CD8-positive, alpha-beta memory T cell (primary cell): ENCODE measurements at regions not wholly inside any gene's neighbourhood (a gene's known extent, or its start where the extent isn't known, plus 50 kb on each side); places are given as distances from the start of the nearest gene placed in this dataset.

Experiments used
- CTCF ChIA-PET: fragments of 350-600 bp; sonication (Branson Sonifier 250); formaldehyde crosslinking; loops from one replicate; lab custom pipeline; 2021; ENCODE audit warnings: antibody characterized with exemption; lab: Charles Lee
- POLR2A ChIA-PET: fragments of 350-600 bp; sonication (Branson Sonifier 250); formaldehyde crosslinking; loops from one replicate; lab custom pipeline; 2021; ENCODE audit warnings: antibody characterized with exemption; lab: Charles Lee
- DNase-seq, 5 donors: peaks; one replicate each; pipeline versions ENCODE4 v3.0.0 to v3.0.0-alpha.2; 2020 to 2022; ENCODE audit warnings: mixed read lengths in 1 of 5
- H3K27ac ChIP-seq: one replicate; pipeline ENCODE4 v1.7.0; 2013; ENCODE audit warnings: low read depth, mild to moderate bottlenecking, low read length, moderate library complexity
- H3K27me3 ChIP-seq: 2 replicates; pipeline ENCODE4 v1.7.0; 2013; ENCODE audit warnings: low read length, mild to moderate bottlenecking; ENCODE audit not compliant: insufficient read depth, poor library complexity, severe bottlenecking
- H3K36me3 ChIP-seq: 2 replicates; pipeline ENCODE4 v1.7.0; 2013; ENCODE audit warnings: mild to moderate bottlenecking, low read length, moderate library complexity; ENCODE audit not compliant: insufficient read depth
- H3K4me1 ChIP-seq: 2 replicates; pipeline ENCODE4 v1.7.0; 2013; ENCODE audit warnings: mild to moderate bottlenecking, low read length, moderate library complexity; ENCODE audit not compliant: insufficient read depth
- H3K4me3 ChIP-seq: 2 replicates; pipeline ENCODE4 v1.7.0; 2013; ENCODE audit warnings: mild to moderate bottlenecking, low read length
- H3K9me3 ChIP-seq: 2 replicates; pipeline ENCODE4 v1.7.0; 2013; ENCODE audit warnings: mild to moderate bottlenecking, low read length
- H3K27ac Mint-ChIP-seq, 8 donors: one replicate each; pipeline ENCODE4 v1.8.0; 2020 to 2021; ENCODE audit warnings: mixed read lengths in 8 of 8, mild to moderate bottlenecking in 6 of 8, inconsistent platforms in 3 of 8, moderate library complexity in 3 of 8
- H3K27me3 Mint-ChIP-seq, 2 donors: one replicate each; pipeline ENCODE4 v1.8.0; 2020 to 2021; ENCODE audit warnings: mixed read lengths in 2 of 2, mild to moderate bottlenecking in 1 of 2, moderate library complexity in 1 of 2
- H3K36me3 Mint-ChIP-seq, 3 donors: one replicate each; pipeline ENCODE4 v1.8.0; 2020 to 2021; ENCODE audit warnings: mixed read lengths in 3 of 3, inconsistent platforms in 1 of 3, mild to moderate bottlenecking in 1 of 3
- H3K4me1 Mint-ChIP-seq, 3 donors: one replicate each; pipeline ENCODE4 v1.8.0; 2020 to 2021; ENCODE audit warnings: mixed read lengths in 3 of 3, inconsistent platforms in 1 of 3, mild to moderate bottlenecking in 1 of 3
- H3K4me3 Mint-ChIP-seq, 7 donors: one replicate each; pipeline ENCODE4 v1.8.0; 2020 to 2021; ENCODE audit warnings: mixed read lengths in 7 of 7, mild to moderate bottlenecking in 6 of 7, moderate library complexity in 4 of 7, inconsistent platforms in 2 of 7
- H3K9me3 Mint-ChIP-seq, 5 donors: one replicate each; pipeline ENCODE4 v1.8.0; 2020 to 2022; ENCODE audit warnings: mixed read lengths in 5 of 5, mild to moderate bottlenecking in 3 of 5, moderate library complexity in 2 of 5, inconsistent platforms in 1 of 5

DNA sequence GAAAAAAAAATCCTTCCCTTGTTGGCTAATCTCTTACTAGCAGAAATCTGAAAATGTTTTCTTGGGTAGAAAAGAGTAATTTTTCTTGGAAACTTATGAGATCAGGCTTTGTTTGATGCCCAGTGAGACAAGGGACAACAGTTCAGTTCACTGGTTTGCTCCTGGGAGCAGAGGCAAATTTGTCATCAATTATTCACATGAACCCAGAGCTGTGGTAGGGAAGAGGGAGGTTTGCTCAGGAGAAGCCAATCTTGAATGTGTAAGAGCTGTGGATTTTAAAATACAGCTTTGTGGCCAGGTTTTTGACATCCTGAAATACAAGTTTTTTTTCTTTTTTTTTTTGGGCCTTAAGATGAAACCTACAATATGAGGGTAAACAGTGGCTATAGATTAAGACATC, 426.6 kb downstream of the ATP23 start:
- no peaks in the 10 kb centered on the region for H3K9me3 ChIP-seq
- no peaks in the 10 kb centered on the region for H3K36me3 Mint-ChIP-seq
- H3K4me1 ChIP-seq, result no peaks in the 10 kb centered on the region
- CTCF ChIA-PET, result no interaction called here
- H3K4me3 ChIP-seq, result no peak overlapping the region
- no peaks in the 10 kb centered on the region for H3K27me3 ChIP-seq
- no peaks in the 10 kb centered on the region for H3K4me1 Mint-ChIP-seq
- H3K27me3 Mint-ChIP-seq, result peaks cover 2 to 3% of the 10 kb centered on the region in 2 donors
- H3K27ac ChIP-seq, result no peak overlapping the region
- H3K36me3 ChIP-seq, result no peaks in the 10 kb centered on the region
- H3K9me3 Mint-ChIP-seq, result peaks cover 0 to 2% (median 0%) of the 10 kb centered on the region in 5 donors
- POLR2A ChIA-PET, result no interaction called here
- no peak overlapping the region for H3K4me3 Mint-ChIP-seq
- DNase-seq, result no peak
- H3K27ac Mint-ChIP-seq, result no peak overlapping the region

DNA sequence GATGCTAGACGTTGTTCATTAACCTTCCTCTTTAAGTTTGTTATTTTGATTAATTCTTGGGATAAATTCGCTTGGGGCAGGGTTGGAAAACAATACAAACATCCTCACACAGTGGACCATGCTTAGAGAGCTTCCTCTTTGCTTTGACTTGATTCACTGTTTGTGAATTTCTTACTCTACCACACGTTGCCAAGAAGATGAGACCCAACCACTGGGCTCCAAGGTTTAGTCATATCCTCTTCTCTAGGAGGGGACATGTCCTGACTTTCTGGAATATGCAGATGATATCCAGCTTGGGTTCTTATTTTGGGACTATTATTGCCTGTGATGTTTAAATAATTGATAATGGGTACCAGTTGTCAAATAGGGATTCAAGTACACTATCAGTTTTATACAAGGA, 428.2 kb downstream of the ATP23 start:
- H3K4me3 ChIP-seq, result no peak overlapping the region

DNA sequence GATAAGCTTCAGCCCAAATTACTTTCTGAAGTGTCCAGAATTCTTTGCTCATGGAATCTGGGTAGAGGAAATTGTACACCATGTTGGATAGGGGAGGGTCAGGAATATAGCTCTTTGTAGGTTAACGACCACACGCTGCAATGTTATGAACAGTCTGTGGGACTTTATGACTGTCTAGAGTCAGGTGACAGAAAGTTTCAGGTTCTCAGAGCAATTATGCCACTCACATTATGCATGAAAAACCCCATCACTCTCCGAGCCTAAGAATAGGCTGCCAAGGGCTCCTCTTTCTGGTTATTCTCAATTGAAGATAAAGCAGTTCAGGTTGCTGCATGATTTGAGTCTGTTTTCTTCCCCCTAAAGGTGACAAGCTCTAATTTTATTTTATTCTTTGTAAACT, 430.9 kb downstream of the ATP23 start:
- Mint-ChIP-seq H3K4me3 (no peak overlapping the region), H3K4me1 (no peaks in the 10 kb centered on the region), H3K27ac (no peak overlapping the region), H3K27me3 (peaks cover 0 to 2% of the 10 kb centered on the region in 2 donors), H3K9me3 (peaks cover 0 to 2% (median 0%) of the 10 kb centered on the region in 5 donors), H3K36me3 (no peaks in the 10 kb centered on the region)
- Histone ChIP-seq H3K27ac (no peak overlapping the region), H3K9me3 (no peaks in the 10 kb centered on the region), H3K4me1 (no peaks in the 10 kb centered on the region), H3K27me3 (no peaks in the 10 kb centered on the region), H3K4me3 (no peak overlapping the region), H3K36me3 (no peaks in the 10 kb centered on the region)
- POLR2A ChIA-PET, result no interaction called here
- DNase-seq, result no peak
- CTCF ChIA-PET, result interaction anchor here (1.0 kb wide), 1 partner anchor 10 kb away, joined by 3 read pairs; no protein-coding TSS in a partner anchor

More for the DNA sequence above, 428.2 kb downstream of the ATP23 start:
- Mint-ChIP-seq H3K9me3 (peaks cover 0 to 2% (median 0%) of the 10 kb centered on the region in 5 donors), H3K27ac (no peak overlapping the region), H3K36me3 (no peaks in the 10 kb centered on the region), H3K4me3 (no peak overlapping the region), H3K4me1 (no peaks in the 10 kb centered on the region), H3K27me3 (peaks cover 0 to 2% of the 10 kb centered on the region in 2 donors)
- POLR2A ChIA-PET, result no interaction called here
- Histone ChIP-seq H3K27ac (no peak overlapping the region), H3K36me3 (no peaks in the 10 kb centered on the region), H3K27me3 (no peaks in the 10 kb centered on the region), H3K4me1 (no peaks in the 10 kb centered on the region), H3K9me3 (no peaks in the 10 kb centered on the region)
- DNase-seq, result no peak
- CTCF ChIA-PET, result no interaction called here

GRCh38 chr12:58378028-58378427, 436.7 kb downstream of the ATP23 start:
- Mint-ChIP-seq H3K4me1 (no peaks in the 10 kb centered on the region), H3K27ac (no peak overlapping the region), H3K4me3 (no peak overlapping the region), H3K27me3 (peaks cover 0 to 6% of the 10 kb centered on the region in 2 donors), H3K36me3 (no peaks in the 10 kb centered on the region), H3K9me3 (peaks cover 0 to 2% (median 1%) of the 10 kb centered on the region in 5 donors)
- Histone ChIP-seq H3K4me3 (no peak overlapping the region), H3K9me3 (no peaks in the 10 kb centered on the region), H3K27ac (no peak overlapping the region), H3K4me1 (no peaks in the 10 kb centered on the region), H3K36me3 (no peaks in the 10 kb centered on the region), H3K27me3 (no peaks in the 10 kb centered on the region)
- ChIA-PET CTCF (no interaction called here), POLR2A (no interaction called here)
- no peak for DNase-seq

DNA sequence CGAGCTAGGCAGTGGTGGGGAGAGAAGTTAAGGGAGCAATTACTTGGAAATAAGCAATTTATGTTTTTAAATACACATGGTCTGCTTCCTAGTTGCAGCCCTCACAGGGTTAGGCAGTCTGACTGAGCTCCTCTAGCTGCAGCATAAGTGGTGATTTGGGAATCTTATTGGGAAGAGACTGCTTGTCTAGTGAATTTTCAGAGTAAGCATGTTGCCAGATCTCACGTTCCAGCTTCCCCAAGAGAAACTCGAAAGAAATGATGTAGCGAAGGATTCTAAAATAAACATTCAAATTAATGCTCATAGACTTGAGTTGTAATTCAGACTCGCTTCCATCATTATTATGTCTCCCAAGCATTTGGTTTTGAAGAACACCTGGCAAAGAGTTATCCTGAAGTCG, 440.2 kb downstream of the ATP23 start:
- Histone ChIP-seq H3K36me3 (no peaks in the 10 kb centered on the region), H3K4me1 (no peaks in the 10 kb centered on the region), H3K27me3 (no peaks in the 10 kb centered on the region), H3K27ac (no peak overlapping the region), H3K4me3 (no peak overlapping the region), H3K9me3 (no peaks in the 10 kb centered on the region)
- Mint-ChIP-seq H3K36me3 (no peaks in the 10 kb centered on the region), H3K9me3 (peaks cover 0 to 3% (median 0%) of the 10 kb centered on the region in 5 donors), H3K27ac (no peak overlapping the region), H3K27me3 (peaks cover 4 to 16% of the 10 kb centered on the region in 2 donors), H3K4me3 (no peak overlapping the region), H3K4me1 (no peaks in the 10 kb centered on the region)
- no peak for DNase-seq
- CTCF ChIA-PET, result no interaction called here
- POLR2A ChIA-PET, result no interaction called here

- CTCF ChIA-PET, result no interaction called here
- Mint-ChIP-seq H3K36me3 (no peaks in the 10 kb centered on the region), H3K27me3 (peaks cover 4 to 16% of the 10 kb centered on the region in 2 donors), H3K4me1 (no peaks in the 10 kb centered on the region), H3K4me3 (no peak overlapping the region), H3K9me3 (peaks cover 0 to 3% (median 0%) of the 10 kb centered on the region in 5 donors), H3K27ac (no peak overlapping the region)
- no peaks in the 10 kb centered on the region for H3K36me3 ChIP-seq
- POLR2A ChIA-PET, result no interaction called here
- H3K4me1 ChIP-seq, result no peaks in the 10 kb centered on the region
- H3K4me3 ChIP-seq, result no peak overlapping the region
- no peak overlapping the region for H3K27ac ChIP-seq
- no peaks in the 10 kb centered on the region for H3K27me3 ChIP-seq
- no peak for DNase-seq
- H3K9me3 ChIP-seq, result no peaks in the 10 kb centered on the region
Measured at GRCh38 chr12:58384196-58384595, 442.8 kb downstream of the ATP23 start.

DNA sequence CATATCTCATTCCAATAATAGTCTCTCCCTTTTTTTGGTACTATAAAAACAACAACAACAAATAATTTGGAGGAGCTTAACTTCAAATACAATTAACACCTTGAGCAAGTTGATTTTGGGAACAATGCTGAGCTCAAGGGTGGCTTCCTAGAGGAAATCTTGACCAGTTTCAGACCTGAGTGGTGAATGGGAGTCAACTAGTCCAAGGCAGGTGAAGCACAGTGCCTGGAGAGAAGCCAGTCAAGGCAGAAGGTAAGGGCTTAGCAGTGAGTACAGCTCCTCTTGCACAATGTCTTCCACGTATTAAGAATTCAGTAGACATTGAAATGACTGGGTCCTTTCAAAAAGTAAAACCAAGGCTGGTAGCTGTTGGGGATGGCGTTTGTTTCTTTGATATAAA, 444.8 kb downstream of the ATP23 start:
- ChIA-PET POLR2A (no interaction called here), CTCF (no interaction called here)
- Mint-ChIP-seq H3K27ac (no peak overlapping the region), H3K4me3 (no peak overlapping the region), H3K9me3 (peaks cover 0 to 3% (median 0%) of the 10 kb centered on the region in 5 donors), H3K4me1 (no peaks in the 10 kb centered on the region), H3K27me3 (peaks cover 4 to 16% of the 10 kb centered on the region in 2 donors), H3K36me3 (no peaks in the 10 kb centered on the region)
- H3K4me3 ChIP-seq, result no peak overlapping the region
- DNase-seq, result no peak
- no peaks in the 10 kb centered on the region for H3K9me3 ChIP-seq
- H3K36me3 ChIP-seq, result no peaks in the 10 kb centered on the region
- no peaks in the 10 kb centered on the region for H3K4me1 ChIP-seq
- H3K27ac ChIP-seq, result no peak overlapping the region
- H3K27me3 ChIP-seq, result no peaks in the 10 kb centered on the region

DNA sequence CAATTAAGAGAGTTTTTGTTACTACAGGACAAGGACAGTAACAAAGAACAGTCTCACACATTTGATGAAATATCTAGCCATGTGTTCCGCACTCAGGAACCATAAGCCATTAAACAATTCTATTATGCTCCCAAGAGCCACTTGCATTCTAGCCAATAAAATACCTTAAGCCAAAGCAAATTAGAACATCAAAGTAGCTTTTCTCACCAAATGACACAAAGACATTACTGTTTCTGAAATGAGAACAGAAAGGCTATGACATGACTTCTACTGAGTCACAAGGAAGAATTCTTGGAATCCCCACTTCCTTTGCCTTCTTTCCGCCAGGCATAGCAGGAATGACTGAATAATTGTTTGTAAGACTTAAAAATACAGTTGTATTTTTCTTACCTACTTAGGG, 445.8 kb downstream of the ATP23 start:
- no peak overlapping the region for H3K4me3 ChIP-seq
- H3K36me3 ChIP-seq, result no peaks in the 10 kb centered on the region
- Mint-ChIP-seq H3K27ac (no peak overlapping the region), H3K27me3 (peaks cover 4 to 10% of the 10 kb centered on the region in 2 donors), H3K4me1 (no peaks in the 10 kb centered on the region), H3K9me3 (peaks cover 0 to 1% (median 0%) of the 10 kb centered on the region in 5 donors), H3K4me3 (no peak overlapping the region), H3K36me3 (no peaks in the 10 kb centered on the region)
- no peak for DNase-seq
- no peaks in the 10 kb centered on the region for H3K9me3 ChIP-seq
- no peak overlapping the region for H3K27ac ChIP-seq
- ChIA-PET POLR2A (no interaction called here), CTCF (no interaction called here)
- H3K4me1 ChIP-seq, result no peaks in the 10 kb centered on the region
- H3K27me3 ChIP-seq, result no peaks in the 10 kb centered on the region

DNA sequence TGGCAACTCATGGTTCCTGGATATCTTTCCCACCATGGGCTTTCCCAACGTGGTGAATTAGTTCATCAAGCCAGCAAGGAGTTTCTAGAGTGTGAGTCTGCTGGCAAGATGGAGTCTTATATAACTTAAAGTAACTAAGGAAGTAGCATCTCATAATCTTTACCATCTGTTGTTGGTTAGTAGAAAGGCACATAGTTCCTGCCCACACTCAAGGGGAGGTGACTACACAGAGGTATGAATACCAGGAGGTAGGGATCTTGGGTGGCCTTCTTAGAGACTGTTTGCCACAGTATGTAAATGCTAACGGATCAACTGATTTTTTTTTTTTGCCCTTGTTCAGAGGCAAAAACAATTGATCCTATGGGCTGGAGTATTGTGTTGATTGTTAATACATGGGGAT, 446.9 kb downstream of the ATP23 start:
- DNase-seq, result no peak
- Mint-ChIP-seq H3K4me1 (no peaks in the 10 kb centered on the region), H3K36me3 (no peaks in the 10 kb centered on the region), H3K9me3 (peaks cover 0 to 1% (median 0%) of the 10 kb centered on the region in 5 donors), H3K27me3 (peaks cover 2 to 10% of the 10 kb centered on the region in 2 donors), H3K4me3 (no peak overlapping the region), H3K27ac (no peak overlapping the region)
- CTCF ChIA-PET, result no interaction called here
- no peaks in the 10 kb centered on the region for H3K27me3 ChIP-seq
- no peaks in the 10 kb centered on the region for H3K4me1 ChIP-seq
- no peak overlapping the region for H3K27ac ChIP-seq
- H3K4me3 ChIP-seq, result no peak overlapping the region
- H3K9me3 ChIP-seq, result no peaks in the 10 kb centered on the region
- H3K36me3 ChIP-seq, result no peaks in the 10 kb centered on the region
- POLR2A ChIA-PET, result no interaction called here
